Activated naive CD8-positive, alpha-beta T cell treated with anti-CD3 and anti-CD28 coated beads for 36 hours (primary cell): ENCODE measurements at regions not wholly inside any gene's neighbourhood (a gene's known extent, or its start where the extent isn't known, plus 50 kb on each side); places are given as distances from the start of the nearest gene placed in this dataset.
"Not testable (repeated sequence)": the region's sequence is repeated elsewhere in the genome, so short reads cannot be mapped to it uniquely, and the experiment has no call there.

Source experiments
- DNase-seq: peaks from one replicate; pipeline ENCODE4 v3.0.0; 2021
- H3K27ac Mint-ChIP-seq: one replicate; pipeline ENCODE4 v1.8.0; 2022; ENCODE audit warnings: mild to moderate bottlenecking, moderate library complexity, mixed read lengths
- H3K27me3 Mint-ChIP-seq: one replicate; pipeline ENCODE4 v1.8.0; 2022; ENCODE audit warnings: mild to moderate bottlenecking, mixed read lengths
- H3K36me3 Mint-ChIP-seq: one replicate; pipeline ENCODE4 v1.8.0; 2021; ENCODE audit warnings: mild to moderate bottlenecking, mixed read lengths
- H3K4me1 Mint-ChIP-seq: one replicate; pipeline ENCODE4 v1.8.0; 2021; ENCODE audit warnings: mixed read lengths
- H3K4me3 Mint-ChIP-seq: one replicate; pipeline ENCODE4 v1.8.0; 2022; ENCODE audit warnings: mild to moderate bottlenecking, moderate library complexity, mixed read lengths
- H3K9me3 Mint-ChIP-seq: one replicate; pipeline ENCODE4 v1.8.0; 2022; ENCODE audit warnings: mixed read lengths

DNA sequence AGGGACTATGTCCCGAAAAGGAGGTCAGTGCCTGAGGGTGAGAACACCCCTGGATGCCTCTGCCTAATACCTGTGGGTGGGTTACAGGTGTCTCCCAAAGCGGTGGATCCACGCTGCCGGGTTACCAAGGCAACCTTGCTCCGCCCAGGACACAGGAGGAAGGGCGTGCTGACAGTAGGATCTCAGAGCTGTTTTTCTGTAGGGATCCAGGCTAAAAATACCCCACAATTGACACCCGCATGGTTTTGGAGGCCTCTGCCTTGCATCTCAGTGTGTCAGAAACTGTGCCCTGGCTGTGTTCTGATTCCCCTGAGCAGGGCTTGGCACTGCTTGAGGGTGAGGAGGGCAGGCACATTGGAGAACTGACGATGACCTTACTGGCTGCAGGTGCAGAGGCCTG, 118.0 kb downstream of the IER5 start:
- H3K4me1 Mint-ChIP-seq: no peaks in the 10 kb centered on the region
- no peaks in the 10 kb centered on the region for H3K27me3 Mint-ChIP-seq

DNA sequence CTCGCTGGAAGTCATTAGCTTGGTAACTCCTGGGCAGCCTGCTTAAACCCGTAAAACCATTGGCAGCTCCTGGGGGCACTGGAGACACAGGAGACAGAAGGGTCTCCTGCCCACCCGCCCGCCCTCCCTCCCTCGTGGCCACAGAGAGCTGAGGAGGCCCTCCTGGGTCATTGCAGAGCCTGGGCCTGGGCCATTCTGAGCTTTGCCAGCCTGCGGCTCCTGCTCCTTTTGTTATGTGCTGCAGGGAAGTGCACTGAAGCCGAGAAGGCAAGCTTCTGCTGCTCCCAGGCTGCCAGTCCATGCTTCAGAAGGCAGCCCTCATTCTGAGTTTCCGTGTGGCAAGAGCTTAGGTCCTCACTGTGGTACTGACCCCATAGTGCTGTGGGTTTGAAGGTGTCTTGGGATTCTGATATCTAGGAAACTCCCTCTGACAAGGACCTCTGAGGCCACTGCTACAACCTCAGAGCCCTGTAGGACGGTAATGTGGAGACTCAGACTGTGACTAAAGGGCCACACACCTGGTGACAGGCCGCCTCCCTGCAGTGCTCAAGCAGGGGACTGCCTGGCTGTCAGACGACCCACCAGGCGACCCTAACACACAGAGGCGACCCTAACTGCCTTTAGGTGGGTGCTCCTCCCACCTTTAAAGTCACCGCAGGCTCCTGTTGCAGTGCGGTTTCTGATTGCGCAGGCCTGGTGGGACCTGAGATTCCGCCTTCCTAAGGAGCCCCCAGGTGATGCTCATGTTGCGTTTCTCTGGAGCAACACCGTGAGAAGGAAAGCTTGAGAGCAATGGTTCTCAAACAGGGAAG, 118.7 kb downstream of the IER5 start:
- H3K4me3 Mint-ChIP-seq: no peak overlapping the region
- H3K4me1 Mint-ChIP-seq: no peaks in the 10 kb centered on the region
- no peaks in the 10 kb centered on the region for H3K9me3 Mint-ChIP-seq
- no peak for DNase-seq
- H3K36me3 Mint-ChIP-seq: no peaks in the 10 kb centered on the region
- H3K27me3 Mint-ChIP-seq: no peaks in the 10 kb centered on the region
- no peak overlapping the region for H3K27ac Mint-ChIP-seq

More for the DNA sequence above, 118.0 kb downstream of the IER5 start:
- no peak for DNase-seq
- Mint-ChIP-seq H3K4me3 (no peak overlapping the region), H3K36me3 (no peaks in the 10 kb centered on the region), H3K27ac (no peak overlapping the region), H3K9me3 (no peaks in the 10 kb centered on the region)

DNA sequence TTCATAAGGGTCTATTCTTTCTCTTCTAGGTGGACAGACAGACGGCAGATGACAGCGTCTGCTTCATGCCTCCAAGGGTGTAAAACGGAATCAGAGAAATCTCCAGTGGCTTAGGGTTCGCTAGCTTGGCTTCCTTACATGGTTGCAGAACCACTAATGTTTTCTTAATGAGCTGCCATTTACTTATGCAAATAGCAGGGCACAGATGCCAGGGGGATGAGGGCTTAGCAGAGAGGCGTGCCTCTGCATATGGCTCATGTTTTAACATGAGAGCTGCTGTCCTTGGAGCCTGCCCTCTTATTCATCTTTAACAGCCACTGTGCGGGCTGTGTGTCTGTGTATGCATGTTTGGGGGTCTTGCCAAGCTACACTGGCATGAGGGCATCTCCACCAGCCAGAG, 119.6 kb downstream of the IER5 start:
- no peaks in the 10 kb centered on the region for H3K9me3 Mint-ChIP-seq
- H3K4me1 Mint-ChIP-seq: no peaks in the 10 kb centered on the region
- no peak overlapping the region for H3K4me3 Mint-ChIP-seq

DNA sequence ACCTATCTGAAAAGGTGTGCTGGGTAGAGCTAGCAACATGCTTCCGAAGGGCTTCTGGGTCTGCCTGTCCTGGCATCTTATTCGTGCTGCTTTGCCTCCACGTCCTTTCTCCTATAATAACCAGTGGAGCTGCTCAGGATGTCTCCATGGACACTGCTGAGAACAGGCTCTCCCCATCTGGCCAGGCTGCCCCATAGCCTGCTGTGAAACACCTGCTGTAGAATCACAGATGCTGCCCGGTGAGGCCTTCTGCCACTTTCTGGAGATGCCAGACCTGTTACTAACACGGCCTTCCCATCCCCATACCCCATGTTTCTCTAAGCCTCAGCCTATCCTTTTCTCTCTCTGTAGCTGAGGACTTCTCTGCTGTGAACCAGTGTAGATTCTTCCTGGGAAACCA, 120.5 kb downstream of the IER5 start:
- Mint-ChIP-seq H3K9me3 (no peaks in the 10 kb centered on the region), H3K27ac (no peak overlapping the region), H3K4me3 (no peak overlapping the region), H3K4me1 (no peaks in the 10 kb centered on the region), H3K27me3 (no peaks in the 10 kb centered on the region), H3K36me3 (no peaks in the 10 kb centered on the region)
- DNase-seq: no peak

More for the DNA sequence above, 119.6 kb downstream of the IER5 start:
- H3K27ac Mint-ChIP-seq: no peak overlapping the region
- H3K27me3 Mint-ChIP-seq: no peaks in the 10 kb centered on the region
- DNase-seq: no peak
- no peaks in the 10 kb centered on the region for H3K36me3 Mint-ChIP-seq

DNA sequence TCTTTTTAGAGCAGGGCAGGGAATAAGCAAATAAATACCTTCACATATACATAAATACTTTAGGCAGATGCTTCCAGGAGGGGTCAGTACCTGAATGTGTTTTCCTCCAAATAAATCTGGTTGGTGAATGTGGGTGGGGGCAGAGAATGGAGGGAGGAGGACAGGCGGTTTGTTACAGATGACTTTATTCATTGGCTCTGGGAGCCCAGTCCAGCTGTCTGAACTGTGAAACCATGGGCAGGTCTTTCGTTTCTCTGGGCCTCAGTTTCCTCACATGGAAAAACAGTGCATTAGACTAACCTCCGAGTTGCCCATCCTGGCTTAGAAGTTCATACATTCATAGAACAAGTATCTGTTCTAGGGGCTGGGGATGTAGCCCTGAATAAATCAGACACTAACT, 124.6 kb downstream of the IER5 start:
- no peaks in the 10 kb centered on the region for H3K27me3 Mint-ChIP-seq
- H3K27ac Mint-ChIP-seq: no peak overlapping the region
- no peaks in the 10 kb centered on the region for H3K4me1 Mint-ChIP-seq
- H3K36me3 Mint-ChIP-seq: no peaks in the 10 kb centered on the region
- no peak for DNase-seq
- no peaks in the 10 kb centered on the region for H3K9me3 Mint-ChIP-seq
- no peak overlapping the region for H3K4me3 Mint-ChIP-seq

DNA sequence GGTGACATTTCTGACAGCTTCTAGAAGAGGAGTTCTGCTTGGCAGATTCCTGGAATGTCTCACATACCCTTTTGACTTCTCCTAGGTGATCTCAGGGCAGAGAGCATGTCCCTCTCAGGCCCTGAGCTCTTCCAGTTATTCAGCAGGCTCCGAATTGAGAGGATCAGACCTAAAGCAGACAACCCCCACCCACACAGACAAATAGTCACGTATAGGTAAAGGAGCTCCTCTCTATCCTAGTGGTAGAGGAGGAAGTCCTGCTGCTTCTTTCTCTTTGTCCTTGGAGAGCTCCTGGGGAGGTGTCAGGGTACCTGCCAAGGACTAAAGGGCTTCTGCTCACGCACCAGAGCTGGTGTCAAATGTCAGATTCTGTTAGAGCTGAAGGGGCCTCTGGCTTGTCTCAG, 128.1 kb downstream of the IER5 start:
- Mint-ChIP-seq H3K36me3 (no peaks in the 10 kb centered on the region), H3K27me3 (no peaks in the 10 kb centered on the region), H3K4me3 (no peak overlapping the region), H3K9me3 (no peaks in the 10 kb centered on the region), H3K4me1 (no peaks in the 10 kb centered on the region), H3K27ac (no peak overlapping the region)
- DNase-seq: no peak

DNA sequence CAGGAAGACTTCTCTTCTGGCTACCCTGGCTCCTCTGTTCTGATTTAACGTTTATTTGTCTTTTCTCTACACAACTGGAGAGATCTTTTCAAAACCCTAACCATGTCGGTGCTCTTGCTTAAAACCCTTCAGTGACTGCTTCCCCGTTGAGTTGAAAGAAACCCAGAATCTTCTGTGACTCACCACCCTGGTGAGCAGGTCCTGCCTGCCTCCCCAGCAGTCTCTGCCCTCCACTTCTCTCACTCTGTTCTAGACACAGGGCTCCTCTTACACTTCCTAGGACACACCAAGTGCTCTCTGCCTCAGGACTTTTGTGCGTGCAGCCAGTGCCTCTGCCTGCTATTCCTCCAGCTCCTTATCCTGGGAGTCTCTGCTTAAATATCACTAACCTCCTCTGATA, 131.4 kb downstream of the IER5 start:
- no peak for DNase-seq
- H3K27ac Mint-ChIP-seq: no peak overlapping the region
- H3K4me1 Mint-ChIP-seq: no peaks in the 10 kb centered on the region
- H3K9me3 Mint-ChIP-seq: peaks cover 4% of the 10 kb centered on the region
- H3K36me3 Mint-ChIP-seq: no peaks in the 10 kb centered on the region
- H3K4me3 Mint-ChIP-seq: no peak overlapping the region
- H3K27me3 Mint-ChIP-seq: peaks cover 3% of the 10 kb centered on the region

DNA sequence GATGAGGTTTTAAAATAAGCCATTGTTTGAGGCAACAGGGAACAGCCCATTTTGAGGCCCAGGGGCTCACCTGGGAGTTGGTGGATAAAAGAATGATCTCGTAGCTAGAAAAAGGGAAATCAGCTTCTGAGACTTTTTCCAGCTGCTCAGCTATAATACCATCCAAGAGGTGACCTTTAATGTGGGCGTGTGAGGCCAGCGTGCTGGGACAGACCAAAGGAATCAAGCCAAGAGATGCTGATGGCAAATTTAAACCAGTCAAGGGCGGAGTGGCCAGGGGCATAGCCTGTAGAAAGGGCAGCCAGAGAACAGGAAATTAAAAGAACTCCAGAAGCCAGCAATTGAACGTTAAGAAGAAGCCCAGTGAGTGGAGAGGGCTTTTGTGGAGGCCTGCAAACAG, 132.6 kb downstream of the IER5 start:
- DNase-seq: no peak
- Mint-ChIP-seq H3K4me3 (no peak overlapping the region), H3K4me1 (no peaks in the 10 kb centered on the region), H3K9me3 (peaks cover 4% of the 10 kb centered on the region), H3K27me3 (peaks cover 3% of the 10 kb centered on the region), H3K36me3 (no peaks in the 10 kb centered on the region), H3K27ac (no peak overlapping the region)

DNA sequence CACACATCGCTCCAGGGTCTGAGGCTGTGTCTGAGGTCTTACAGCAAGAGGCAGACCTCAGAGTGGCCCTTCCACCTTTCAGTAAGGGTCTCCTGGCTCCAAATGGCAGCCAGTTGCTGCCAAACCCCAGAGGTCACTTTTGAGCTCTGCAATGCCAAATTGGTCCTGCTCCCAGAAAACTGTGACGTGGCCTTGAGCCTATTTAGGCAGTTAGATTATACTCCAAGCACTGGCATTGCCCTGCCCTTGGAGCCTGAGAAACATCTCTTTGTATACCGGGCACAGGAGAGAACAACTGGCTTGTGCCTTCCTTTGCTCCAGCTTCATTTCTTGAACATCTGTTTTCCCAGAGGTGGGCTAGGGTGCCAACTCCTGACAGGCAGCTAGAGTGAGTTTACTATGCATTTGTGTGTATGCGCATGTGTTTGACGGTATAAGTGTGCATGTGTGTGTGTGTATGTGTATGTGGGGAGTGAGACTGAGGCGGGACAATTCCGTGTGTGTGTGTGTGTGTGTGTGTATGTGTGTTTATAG, 134.5 kb downstream of the IER5 start:
- Mint-ChIP-seq H3K27me3 (peaks cover 3% of the 10 kb centered on the region), H3K36me3 (peaks cover 3% of the 10 kb centered on the region), H3K9me3 (peaks cover 7% of the 10 kb centered on the region), H3K27ac (no peak overlapping the region), H3K4me1 (no peaks in the 10 kb centered on the region), H3K4me3 (no peak overlapping the region)
- DNase-seq: no peak

DNA sequence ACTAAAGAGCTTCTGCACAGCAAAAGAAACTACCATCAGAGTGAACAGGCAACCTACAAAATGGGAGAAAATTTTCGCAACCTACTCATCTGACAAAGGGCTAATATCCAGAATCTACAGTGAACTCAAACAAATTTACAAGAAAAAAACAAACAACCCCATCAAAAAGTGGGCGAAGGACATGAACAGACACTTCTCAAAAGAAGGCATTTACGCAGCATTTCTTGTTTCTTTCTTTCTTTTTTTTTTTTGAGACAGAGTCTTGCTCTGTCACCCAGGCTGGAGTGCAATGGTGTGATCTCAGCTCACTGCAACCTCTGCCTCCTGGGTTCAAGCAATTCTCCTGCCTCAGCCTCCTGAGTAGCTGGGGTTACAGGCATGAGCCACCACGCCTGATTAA, 138.2 kb downstream of the IER5 start:
- not testable (repeated sequence) for H3K27ac Mint-ChIP-seq, H3K4me3 Mint-ChIP-seq, H3K36me3 Mint-ChIP-seq, DNase-seq, H3K27me3 Mint-ChIP-seq, H3K4me1 Mint-ChIP-seq, H3K9me3 Mint-ChIP-seq

DNA sequence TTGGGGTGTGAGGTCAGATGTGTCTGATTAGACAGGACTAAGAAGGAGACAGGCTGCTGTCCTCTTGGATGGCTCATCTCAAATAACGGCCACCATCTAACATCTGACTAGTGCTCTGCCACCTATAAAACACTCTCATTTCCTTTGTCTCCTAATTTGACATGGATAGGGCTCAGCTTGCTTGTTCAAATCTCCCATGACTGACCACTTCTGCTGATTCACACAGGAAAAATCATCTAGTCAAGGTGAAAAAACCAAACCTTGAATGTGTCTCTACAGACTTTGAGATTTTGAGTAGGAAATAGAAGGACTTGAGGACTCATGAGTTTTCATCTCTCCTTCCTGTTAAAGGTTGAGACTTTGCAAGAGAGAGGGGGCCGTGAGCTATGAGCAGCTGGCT, 150.6 kb downstream of the IER5 start:
- H3K27me3 Mint-ChIP-seq: no peaks in the 10 kb centered on the region

DNA sequence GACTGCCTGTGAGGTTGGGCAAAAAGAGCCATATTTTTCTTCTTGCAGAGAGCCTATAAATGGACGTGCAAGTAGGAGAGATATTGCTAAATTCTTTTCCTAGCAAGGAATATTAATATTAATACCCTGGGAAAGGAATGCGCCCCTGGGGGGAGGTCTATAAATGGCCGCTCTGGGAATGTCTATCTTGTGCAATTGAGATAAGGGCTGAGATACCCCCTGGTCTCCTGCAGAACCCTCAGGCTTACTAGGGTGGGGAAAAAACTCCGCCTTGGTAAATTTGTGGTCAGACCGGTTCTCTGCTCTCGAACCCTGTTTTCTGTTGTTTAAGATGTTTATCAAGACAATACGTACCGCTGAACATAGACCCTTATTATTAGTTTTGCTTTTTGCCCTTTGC, 157.8 kb downstream of the IER5 start:
- not testable (repeated sequence) for H3K4me1 Mint-ChIP-seq, H3K27ac Mint-ChIP-seq, H3K4me3 Mint-ChIP-seq, DNase-seq, H3K27me3 Mint-ChIP-seq, H3K36me3 Mint-ChIP-seq
- H3K9me3 Mint-ChIP-seq: peaks cover 17% of the 10 kb centered on the region

More for the DNA sequence above, 150.6 kb downstream of the IER5 start:
- Mint-ChIP-seq H3K36me3 (no peaks in the 10 kb centered on the region), H3K27ac (no peak overlapping the region), H3K4me3 (no peak overlapping the region), H3K4me1 (no peaks in the 10 kb centered on the region), H3K9me3 (no peaks in the 10 kb centered on the region)
- no peak for DNase-seq

DNA sequence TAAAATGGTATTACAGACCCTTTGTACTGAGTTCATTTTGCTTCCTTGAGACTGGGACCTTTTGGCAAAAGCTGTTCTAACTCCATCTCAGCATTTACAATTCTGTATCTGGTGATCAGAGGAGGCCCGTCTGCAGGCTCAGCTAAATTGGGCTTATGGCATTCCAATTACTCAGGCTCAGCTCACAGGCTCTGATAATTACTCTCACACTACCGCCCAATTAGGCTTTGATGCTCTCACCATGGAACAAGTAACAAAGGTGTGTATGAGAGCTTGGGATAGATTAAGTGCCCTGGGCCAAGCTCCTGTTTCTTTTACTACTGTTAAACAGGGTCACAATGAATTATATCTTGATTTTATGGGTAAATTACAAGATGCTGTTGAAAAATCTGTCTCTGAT, 159.9 kb downstream of the IER5 start:
- not testable (repeated sequence) for H3K4me3 Mint-ChIP-seq, H3K36me3 Mint-ChIP-seq, H3K4me1 Mint-ChIP-seq, DNase-seq, H3K27ac Mint-ChIP-seq, H3K27me3 Mint-ChIP-seq
- peaks cover 17% of the 10 kb centered on the region for H3K9me3 Mint-ChIP-seq

DNA sequence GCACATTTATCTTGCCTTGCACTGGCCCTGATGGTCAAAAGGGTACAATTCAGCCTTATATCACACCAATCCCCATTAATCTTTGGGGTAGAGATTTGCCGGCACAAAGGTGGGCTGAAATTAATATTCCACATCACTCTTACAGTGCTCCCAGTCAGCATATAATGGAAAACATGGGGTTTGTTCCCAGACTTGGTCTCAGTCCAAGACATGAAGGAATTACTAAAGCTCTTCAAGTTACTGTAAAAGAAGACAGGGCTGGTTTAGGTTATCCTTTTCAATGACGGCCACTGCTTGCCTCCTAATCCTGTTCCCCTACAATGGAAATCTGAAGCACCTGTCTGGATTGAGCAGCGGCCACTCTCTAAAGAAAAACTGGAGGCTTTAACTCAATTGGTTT, 160.7 kb downstream of the IER5 start:
- Mint-ChIP-seq H3K36me3 (peaks cover 8% of the 10 kb centered on the region), H3K9me3 (peaks cover 17% of the 10 kb centered on the region), H3K4me3 (no peak overlapping the region), H3K27me3 (no peaks in the 10 kb centered on the region), H3K4me1 (no peaks in the 10 kb centered on the region), H3K27ac (no peak overlapping the region)
- no peak for DNase-seq

DNA sequence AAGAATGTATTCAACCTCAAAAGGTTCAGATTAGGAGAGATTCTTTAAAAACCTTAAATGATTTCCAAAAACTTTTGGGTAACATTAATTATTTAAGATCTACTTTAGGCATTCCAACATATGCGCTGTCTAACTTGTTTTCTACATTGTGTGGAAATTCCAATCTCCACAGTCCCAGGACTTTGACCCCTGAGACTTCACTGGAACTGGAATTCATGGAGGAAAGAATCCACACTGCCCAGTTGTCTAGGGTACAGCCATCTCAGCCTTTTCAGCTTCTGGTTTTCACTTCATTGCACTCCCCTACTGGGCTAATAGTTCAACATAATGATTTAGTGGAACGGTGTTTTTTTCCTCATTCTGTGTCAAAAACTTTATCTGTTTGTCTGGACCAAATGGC, 161.5 kb downstream of the IER5 start:
- Mint-ChIP-seq H3K27ac (no peak overlapping the region), H3K36me3 (peaks cover 8% of the 10 kb centered on the region)
- no peak for DNase-seq

DNA sequence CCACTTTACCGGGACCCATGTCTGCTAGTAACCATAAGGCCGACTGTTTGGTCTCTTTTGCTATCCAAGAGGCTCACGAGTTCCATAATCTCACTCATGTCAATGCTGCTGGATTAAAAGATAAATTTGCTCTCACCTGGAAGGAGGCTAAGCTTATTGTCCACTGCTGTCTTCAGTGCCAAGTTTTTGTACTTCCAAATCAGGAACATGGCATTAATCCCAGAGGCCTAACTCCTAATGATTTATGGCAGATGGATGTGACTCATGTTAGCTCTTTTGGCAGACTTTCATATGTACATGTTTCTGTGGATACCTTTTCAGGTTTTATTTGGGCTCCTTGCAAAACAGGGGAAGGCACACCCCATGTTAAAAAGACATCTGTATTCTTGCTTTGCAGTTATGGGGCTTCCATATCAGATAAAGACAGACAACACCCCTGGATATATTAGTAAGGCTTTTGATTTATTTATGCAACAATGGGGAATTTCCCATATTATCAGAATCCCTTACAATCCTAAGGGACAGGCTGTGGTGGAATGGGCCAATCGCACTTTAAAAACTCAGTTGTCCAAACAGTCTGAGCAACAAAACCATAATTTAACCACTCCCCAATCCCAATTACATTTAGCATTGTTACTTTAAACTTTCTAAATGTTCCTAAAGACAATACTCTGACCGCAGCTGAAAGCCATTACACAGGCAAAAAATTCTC, 162.7 kb downstream of the IER5 start:
- Mint-ChIP-seq H3K9me3 (peaks cover 27% of the 10 kb centered on the region), H3K36me3 (peaks cover 8% of the 10 kb centered on the region), H3K4me3 (no peak overlapping the region), H3K4me1 (no peaks in the 10 kb centered on the region), H3K27me3 (no peaks in the 10 kb centered on the region), H3K27ac (no peak overlapping the region)
- DNase-seq: no peak

More for the DNA sequence above, 161.5 kb downstream of the IER5 start:
- Mint-ChIP-seq H3K27me3 (no peaks in the 10 kb centered on the region), H3K4me3 (no peak overlapping the region), H3K4me1 (no peaks in the 10 kb centered on the region), H3K9me3 (peaks cover 22% of the 10 kb centered on the region)
